Skin of body (tissue), 1 donor: ENCODE measurements at regions not wholly inside any gene's neighbourhood (a gene's known extent, or its start where the extent isn't known, plus 50 kb on each side); places are given as distances from the start of the nearest gene placed in this dataset.
"Not testable (repeated sequence)": the region's sequence is repeated elsewhere in the genome, so short reads cannot be mapped to it uniquely, and the experiment has no call there.

Experiments
- DNase-seq: peaks from one replicate; lab custom pipeline; 2025; lab: John Stamatoyannopoulos, UW

GRCh38 chr12:67716817-67717216 is 68.3 kb downstream of the DYRK2 start:
- DNase-seq, result no peak

GRCh38 chr12:67719303-67719702 is 70.8 kb downstream of the DYRK2 start:
- DNase-seq, result not testable (repeated sequence)

GRCh38 chr12:67720351-67720856 is 71.9 kb downstream of the DYRK2 start:
- peak; percentile 33 for DNase-seq

GRCh38 chr12:67721248-67721647 is 72.7 kb downstream of the DYRK2 start:
- DNase-seq, result no peak

- no peak for DNase-seq
Measured at GRCh38 chr12:67722296-67722695, 73.8 kb downstream of the DYRK2 start.

- DNase-seq, result no peak
Measured at GRCh38 chr12:67726868-67727267, 78.3 kb downstream of the DYRK2 start.

- DNase-seq, result no peak
Measured at GRCh38 chr12:67727702-67728666, 79.4 kb downstream of the DYRK2 start.

GRCh38 chr12:67732857-67733256 is 84.3 kb downstream of the DYRK2 start:
- no peak for DNase-seq

- no peak for DNase-seq
Measured at GRCh38 chr12:67735868-67736267, 87.3 kb downstream of the DYRK2 start.

- no peak for DNase-seq
Measured at GRCh38 chr12:67740711-67741110, 92.2 kb downstream of the DYRK2 start.

- no peak for DNase-seq
Measured at GRCh38 chr12:67741270-67741669, 92.7 kb downstream of the DYRK2 start.

GRCh38 chr12:67742461-67742860 is 93.9 kb downstream of the DYRK2 start:
- DNase-seq, result no peak

GRCh38 chr12:67747869-67748742 is 99.6 kb downstream of the DYRK2 start:
- DNase-seq, result no peak

GRCh38 chr12:67748743-67749040 is 100.1 kb downstream of the DYRK2 start:
- DNase-seq, result no peak

GRCh38 chr12:67750513-67751183 is 102.1 kb downstream of the DYRK2 start:
- no peak for DNase-seq

- DNase-seq, result peak; percentile 52
Measured at GRCh38 chr12:67751381-67751928, 102.9 kb downstream of the DYRK2 start.

GRCh38 chr12:67752226-67752732 is 103.7 kb downstream of the DYRK2 start:
- no peak for DNase-seq

- no peak for DNase-seq
Measured at GRCh38 chr12:67754933-67755697, 106.6 kb downstream of the DYRK2 start.

GRCh38 chr12:67757651-67758050 is 109.1 kb downstream of the DYRK2 start:
- no peak for DNase-seq

GRCh38 chr12:67758119-67758518 is 109.6 kb downstream of the DYRK2 start:
- no peak for DNase-seq
